Tibial nerve (tissue), 4 donors: ENCODE measurements at regions not wholly inside any gene's neighbourhood (a gene's known extent, or its start where the extent isn't known, plus 50 kb on each side); places are given as distances from the start of the nearest gene placed in this dataset.

Experiments
- EP300 ChIP-seq, 2 donors: sonication (generic); formaldehyde crosslinking; IDR thresholded peaks; one replicate each; pipeline ENCODE4 v1.6.1; 2017; ENCODE audit warnings: antibody characterized with exemption in 2 of 2, mild to moderate bottlenecking in 1 of 2
- POLR2A ChIP-seq, 2 donors: fragments of 450-650 bp; IDR thresholded peaks; one replicate each; pipeline ENCODE4 v1.6.1; 2017; ENCODE audit warnings: antibody characterized with exemption in 2 of 2, mild to moderate bottlenecking in 2 of 2, moderate library complexity in 2 of 2
- TF ChIP-seq, protein P1 (sequence below), 5 experiments: fragments of 200-600 bp in 3 of 5; fragments of 450-650 bp in 2 of 5; sonication (generic) in 3 of 5; IDR thresholded peaks; one replicate each; pipeline ENCODE4 v1.5.1; 2016 to 2019; ENCODE audit warnings: antibody characterized with exemption in 5 of 5, mild to moderate bottlenecking in 3 of 5, moderate library complexity in 2 of 5

DNA sequence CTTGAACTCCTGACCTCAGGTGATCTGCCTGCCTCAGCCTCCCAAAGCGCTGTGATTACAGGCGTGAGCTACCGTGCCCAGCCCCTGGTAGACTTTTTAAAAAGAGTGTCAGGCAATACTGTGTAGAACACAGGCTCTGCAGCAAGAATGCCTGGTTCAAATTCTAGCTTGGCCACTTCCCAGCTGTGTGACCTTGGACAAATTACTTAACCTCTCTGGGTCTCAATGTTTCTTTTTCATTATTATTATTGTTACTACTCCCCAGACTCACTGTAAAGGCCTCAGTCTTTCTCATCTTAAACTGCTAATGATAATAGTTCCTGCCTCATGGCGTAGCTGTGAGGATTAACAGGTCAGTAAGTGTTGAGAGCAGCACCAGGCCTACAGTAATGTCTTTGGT is 114.3 kb downstream of the LITAF start:
- TF ChIP-seq, protein P1, sequence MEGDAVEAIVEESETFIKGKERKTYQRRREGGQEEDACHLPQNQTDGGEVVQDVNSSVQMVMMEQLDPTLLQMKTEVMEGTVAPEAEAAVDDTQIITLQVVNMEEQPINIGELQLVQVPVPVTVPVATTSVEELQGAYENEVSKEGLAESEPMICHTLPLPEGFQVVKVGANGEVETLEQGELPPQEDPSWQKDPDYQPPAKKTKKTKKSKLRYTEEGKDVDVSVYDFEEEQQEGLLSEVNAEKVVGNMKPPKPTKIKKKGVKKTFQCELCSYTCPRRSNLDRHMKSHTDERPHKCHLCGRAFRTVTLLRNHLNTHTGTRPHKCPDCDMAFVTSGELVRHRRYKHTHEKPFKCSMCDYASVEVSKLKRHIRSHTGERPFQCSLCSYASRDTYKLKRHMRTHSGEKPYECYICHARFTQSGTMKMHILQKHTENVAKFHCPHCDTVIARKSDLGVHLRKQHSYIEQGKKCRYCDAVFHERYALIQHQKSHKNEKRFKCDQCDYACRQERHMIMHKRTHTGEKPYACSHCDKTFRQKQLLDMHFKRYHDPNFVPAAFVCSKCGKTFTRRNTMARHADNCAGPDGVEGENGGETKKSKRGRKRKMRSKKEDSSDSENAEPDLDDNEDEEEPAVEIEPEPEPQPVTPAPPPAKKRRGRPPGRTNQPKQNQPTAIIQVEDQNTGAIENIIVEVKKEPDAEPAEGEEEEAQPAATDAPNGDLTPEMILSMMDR (IDR thresholded peaks at IDR 0.05), result no peak
- TF ChIP-seq POLR2A (IDR thresholded peaks at IDR 0.05) (no peak), EP300 (IDR thresholded peaks at IDR 0.05) (no peak)
